ENCODE measurements at regions not wholly inside any gene's neighbourhood (a gene's known extent, or its start where the extent isn't known, plus 50 kb on each side); places are given as distances from the start of the nearest gene placed in this dataset.

DNA sequence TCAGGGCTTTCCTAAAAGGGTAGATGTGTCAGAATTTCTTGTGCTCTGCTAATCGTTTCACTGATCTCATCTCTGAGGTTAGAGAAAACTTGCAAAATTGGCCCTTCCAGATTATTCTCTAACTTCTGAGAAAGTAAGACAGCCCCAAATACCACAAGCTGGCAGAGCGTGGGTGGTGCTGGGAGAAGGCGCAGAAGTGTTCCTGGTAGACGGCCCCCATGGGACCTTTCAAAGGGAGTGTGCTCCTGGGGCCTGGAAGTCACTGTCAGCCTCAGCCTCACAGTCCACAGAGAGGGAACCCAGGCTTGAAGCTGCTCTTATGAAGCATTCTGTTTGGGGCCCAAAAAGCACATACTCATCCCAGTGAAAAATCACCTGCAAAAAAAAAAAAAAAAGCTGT, 86.5 kb upstream of the PFN2 start:
- TF ChIP-seq, protein P1, sequence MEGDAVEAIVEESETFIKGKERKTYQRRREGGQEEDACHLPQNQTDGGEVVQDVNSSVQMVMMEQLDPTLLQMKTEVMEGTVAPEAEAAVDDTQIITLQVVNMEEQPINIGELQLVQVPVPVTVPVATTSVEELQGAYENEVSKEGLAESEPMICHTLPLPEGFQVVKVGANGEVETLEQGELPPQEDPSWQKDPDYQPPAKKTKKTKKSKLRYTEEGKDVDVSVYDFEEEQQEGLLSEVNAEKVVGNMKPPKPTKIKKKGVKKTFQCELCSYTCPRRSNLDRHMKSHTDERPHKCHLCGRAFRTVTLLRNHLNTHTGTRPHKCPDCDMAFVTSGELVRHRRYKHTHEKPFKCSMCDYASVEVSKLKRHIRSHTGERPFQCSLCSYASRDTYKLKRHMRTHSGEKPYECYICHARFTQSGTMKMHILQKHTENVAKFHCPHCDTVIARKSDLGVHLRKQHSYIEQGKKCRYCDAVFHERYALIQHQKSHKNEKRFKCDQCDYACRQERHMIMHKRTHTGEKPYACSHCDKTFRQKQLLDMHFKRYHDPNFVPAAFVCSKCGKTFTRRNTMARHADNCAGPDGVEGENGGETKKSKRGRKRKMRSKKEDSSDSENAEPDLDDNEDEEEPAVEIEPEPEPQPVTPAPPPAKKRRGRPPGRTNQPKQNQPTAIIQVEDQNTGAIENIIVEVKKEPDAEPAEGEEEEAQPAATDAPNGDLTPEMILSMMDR (IDR thresholded peaks at IDR 0.05) = no peak
- TF ChIP-seq EZH2 (IDR thresholded peaks at IDR 0.05; ENCODE audit: borderline replicate concordance, insufficient read depth, low read depth, low read length, poor library complexity, severe bottlenecking) = no peak
